ENCODE measurements at regions not wholly inside any gene's neighbourhood (a gene's known extent, or its start where the extent isn't known, plus 50 kb on each side); places are given as distances from the start of the nearest gene placed in this dataset.

- FAIRE-seq (no peak), DNase-seq (ENCODE audit: insufficient read length) (no peak)
- TF ChIP-seq TAF1 (IDR thresholded peaks at IDR 0.05; ENCODE audit: borderline replicate concordance, low read depth, low read length) (no peak), POLR2A (IDR thresholded peaks at IDR 0.05; ENCODE audit: low read depth, low read length) (no peak), POLR2AphosphoS5 (IDR thresholded peaks at IDR 0.05; ENCODE audit: low read depth, low read length) (no peak)
Measured at GRCh38 chr14:101027966-101028365, 124.4 kb upstream of the RTL1 start.

- no peak for TF ChIP-seq POLR2A (IDR thresholded peaks at IDR 0.05; ENCODE audit: low read depth, low read length)
- FAIRE-seq (no peak), DNase-seq (ENCODE audit: insufficient read length) (no peak)
Measured at GRCh38 chr14:101028971-101029667, 125.6 kb upstream of the RTL1 start.

- FAIRE-seq, result no peak
- no peak for DNase-seq (ENCODE audit: insufficient read length)
- TF ChIP-seq POLR2AphosphoS5 (IDR thresholded peaks at IDR 0.05; ENCODE audit: low read depth, low read length), result no peak
- no peak for TF ChIP-seq TAF1 (IDR thresholded peaks at IDR 0.05; ENCODE audit: borderline replicate concordance, low read depth, low read length)
- TF ChIP-seq POLR2A (IDR thresholded peaks at IDR 0.05; ENCODE audit: low read depth, low read length), result no peak
Measured at GRCh38 chr14:101029668-101030290, 126.3 kb upstream of the RTL1 start.

GRCh38 chr14:101030586-101030985 is 127.1 kb upstream of the RTL1 start:
- DNase-seq (ENCODE audit: insufficient read length), result no peak
- TF ChIP-seq TAF1 (IDR thresholded peaks at IDR 0.05; ENCODE audit: borderline replicate concordance, low read depth, low read length) (no peak), POLR2A (IDR thresholded peaks at IDR 0.05; ENCODE audit: low read depth, low read length) (no peak), POLR2AphosphoS5 (IDR thresholded peaks at IDR 0.05; ENCODE audit: low read depth, low read length) (no peak)
- FAIRE-seq, result no peak

- no peak for TF ChIP-seq POLR2AphosphoS5 (IDR thresholded peaks at IDR 0.05; ENCODE audit: low read depth, low read length)
- TF ChIP-seq TAF1 (IDR thresholded peaks at IDR 0.05; ENCODE audit: borderline replicate concordance, low read depth, low read length), result no peak
- no peak for TF ChIP-seq POLR2A (IDR thresholded peaks at IDR 0.05; ENCODE audit: low read depth, low read length)
- no peak for FAIRE-seq
- no peak for DNase-seq (ENCODE audit: insufficient read length)
Measured at GRCh38 chr14:101031186-101031585, 127.7 kb upstream of the RTL1 start.

- DNase-seq (ENCODE audit: insufficient read length) (no peak), FAIRE-seq (no peak)
- TF ChIP-seq POLR2AphosphoS5 (IDR thresholded peaks at IDR 0.05; ENCODE audit: low read depth, low read length) (no peak), TAF1 (IDR thresholded peaks at IDR 0.05; ENCODE audit: borderline replicate concordance, low read depth, low read length) (no peak), POLR2A (IDR thresholded peaks at IDR 0.05; ENCODE audit: low read depth, low read length) (no peak)
Measured at GRCh38 chr14:101031721-101032120, 128.2 kb upstream of the RTL1 start.

- FAIRE-seq (no peak), DNase-seq (ENCODE audit: insufficient read length) (no peak)
- TF ChIP-seq TAF1 (IDR thresholded peaks at IDR 0.05; ENCODE audit: borderline replicate concordance, low read depth, low read length) (no peak), POLR2A (IDR thresholded peaks at IDR 0.05; ENCODE audit: low read depth, low read length) (no peak), POLR2AphosphoS5 (IDR thresholded peaks at IDR 0.05; ENCODE audit: low read depth, low read length) (no peak)
Measured at GRCh38 chr14:101032433-101032832, 128.9 kb upstream of the RTL1 start.

- DNase-seq (ENCODE audit: insufficient read length) (no peak), FAIRE-seq (no peak)
- TF ChIP-seq POLR2A (IDR thresholded peaks at IDR 0.05; ENCODE audit: low read depth, low read length), result no peak
- no peak for TF ChIP-seq POLR2AphosphoS5 (IDR thresholded peaks at IDR 0.05; ENCODE audit: low read depth, low read length)
- TF ChIP-seq TAF1 (IDR thresholded peaks at IDR 0.05; ENCODE audit: borderline replicate concordance, low read depth, low read length), result no peak
Measured at GRCh38 chr14:101033006-101033405, 129.5 kb upstream of the RTL1 start.

GRCh38 chr14:101033446-101034165 is 130.1 kb upstream of the RTL1 start:
- TF ChIP-seq POLR2A (IDR thresholded peaks at IDR 0.05; ENCODE audit: low read depth, low read length) (no peak), POLR2AphosphoS5 (IDR thresholded peaks at IDR 0.05; ENCODE audit: low read depth, low read length) (no peak), TAF1 (IDR thresholded peaks at IDR 0.05; ENCODE audit: borderline replicate concordance, low read depth, low read length) (no peak)
- FAIRE-seq (no peak), DNase-seq (ENCODE audit: insufficient read length) (no peak)

- TF ChIP-seq POLR2A (IDR thresholded peaks at IDR 0.05; ENCODE audit: low read depth, low read length) (no peak), TAF1 (IDR thresholded peaks at IDR 0.05; ENCODE audit: borderline replicate concordance, low read depth, low read length) (no peak), POLR2AphosphoS5 (IDR thresholded peaks at IDR 0.05; ENCODE audit: low read depth, low read length) (no peak)
- no peak for FAIRE-seq
- no peak for DNase-seq (ENCODE audit: insufficient read length)
Measured at GRCh38 chr14:101034986-101035385, 131.5 kb upstream of the RTL1 start.

GRCh38 chr14:101035466-101036225 is 132.1 kb upstream of the RTL1 start:
- DNase-seq (ENCODE audit: insufficient read length) (no peak), FAIRE-seq (no peak)
- no peak for TF ChIP-seq TAF1 (IDR thresholded peaks at IDR 0.05; ENCODE audit: borderline replicate concordance, low read depth, low read length)
- TF ChIP-seq POLR2AphosphoS5 (IDR thresholded peaks at IDR 0.05; ENCODE audit: low read depth, low read length), result no peak
- no peak for TF ChIP-seq POLR2A (IDR thresholded peaks at IDR 0.05; ENCODE audit: low read depth, low read length)

Data from GM12892 (cell line).